ENCODE measurements at regions not wholly inside any gene's neighbourhood (a gene's known extent, or its start where the extent isn't known, plus 50 kb on each side); places are given as distances from the start of the nearest gene placed in this dataset.

DNA sequence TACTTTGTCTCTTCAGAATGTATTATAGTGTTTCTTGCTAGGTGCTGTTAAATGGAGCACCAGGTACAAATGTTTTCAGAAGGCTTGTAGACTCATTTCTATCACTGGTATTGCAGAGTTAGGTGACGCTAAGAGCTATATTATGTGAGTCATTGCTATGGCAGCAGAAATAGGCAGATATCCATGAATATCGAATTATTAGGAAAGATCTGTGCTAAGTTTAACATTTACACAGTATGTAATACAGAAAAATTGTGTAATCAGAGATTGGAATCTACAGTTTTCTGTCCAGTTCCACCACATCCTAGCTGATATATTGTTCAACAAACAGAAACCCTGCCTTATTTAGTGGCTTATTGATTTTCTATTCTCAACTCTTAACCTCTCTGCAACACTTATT is 1025.5 kb downstream of the STIM2 start:
- no peaks in the 10 kb centered on the region for H3K9me3 ChIP-seq (ENCODE audit: control insufficient read depth, insufficient read depth, low read depth, low read length)
- no peak overlapping the region for H3K4me3 ChIP-seq (replicated peaks in 1 of 4; ENCODE audit: control extremely low read depth in 1 of 4, insufficient read depth in 1 of 4, low read depth in 3 of 4, low read length in 4 of 4)
- no peaks in the 10 kb centered on the region for H4K20me1 ChIP-seq (ENCODE audit: control insufficient read depth, extremely low read depth, insufficient read depth, low read length)
- no peaks in the 10 kb centered on the region for H3K36me3 ChIP-seq (ENCODE audit: control insufficient read depth, insufficient read depth, low read length)
- no peaks in the 10 kb centered on the region for H3K79me2 ChIP-seq (ENCODE audit: control insufficient read depth, insufficient read depth, low read length)
- H3K4me2 ChIP-seq (ENCODE audit: extremely low read depth, insufficient read depth, low read length), result no peak overlapping the region
- H2AFZ ChIP-seq (ENCODE audit: low read length), result no peak overlapping the region
- no peaks in the 10 kb centered on the region for H3K27me3 ChIP-seq (ENCODE audit: control insufficient read depth, insufficient read depth, low read length)
- no peaks in the 10 kb centered on the region for H3K4me1 ChIP-seq (ENCODE audit: control insufficient read depth, extremely low read depth, insufficient read depth, low read length)
- no peak for TF ChIP-seq EZH2 (IDR thresholded peaks at IDR 0.05; ENCODE audit: low read length, missing control alignments)
- TF ChIP-seq, protein P1, sequence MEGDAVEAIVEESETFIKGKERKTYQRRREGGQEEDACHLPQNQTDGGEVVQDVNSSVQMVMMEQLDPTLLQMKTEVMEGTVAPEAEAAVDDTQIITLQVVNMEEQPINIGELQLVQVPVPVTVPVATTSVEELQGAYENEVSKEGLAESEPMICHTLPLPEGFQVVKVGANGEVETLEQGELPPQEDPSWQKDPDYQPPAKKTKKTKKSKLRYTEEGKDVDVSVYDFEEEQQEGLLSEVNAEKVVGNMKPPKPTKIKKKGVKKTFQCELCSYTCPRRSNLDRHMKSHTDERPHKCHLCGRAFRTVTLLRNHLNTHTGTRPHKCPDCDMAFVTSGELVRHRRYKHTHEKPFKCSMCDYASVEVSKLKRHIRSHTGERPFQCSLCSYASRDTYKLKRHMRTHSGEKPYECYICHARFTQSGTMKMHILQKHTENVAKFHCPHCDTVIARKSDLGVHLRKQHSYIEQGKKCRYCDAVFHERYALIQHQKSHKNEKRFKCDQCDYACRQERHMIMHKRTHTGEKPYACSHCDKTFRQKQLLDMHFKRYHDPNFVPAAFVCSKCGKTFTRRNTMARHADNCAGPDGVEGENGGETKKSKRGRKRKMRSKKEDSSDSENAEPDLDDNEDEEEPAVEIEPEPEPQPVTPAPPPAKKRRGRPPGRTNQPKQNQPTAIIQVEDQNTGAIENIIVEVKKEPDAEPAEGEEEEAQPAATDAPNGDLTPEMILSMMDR (conservative IDR thresholded peaks at IDR 0.05 in 1 of 2, IDR thresholded peaks at IDR 0.05 in 1 of 2; ENCODE audit: low read depth in 1 of 2, low read length in 2 of 2), result no peak
- peak in 1 of 2 donors; percentile 8 for DNase-seq (ENCODE audit: low read depth in 2 of 2)
- H3K27ac ChIP-seq (ENCODE audit: insufficient read depth, low read length), result no peak overlapping the region
- H3K9ac ChIP-seq (ENCODE audit: insufficient read depth, low read length), result no peak overlapping the region

GRCh38 chr4:27887646-27888045 is 1027.0 kb downstream of the STIM2 start:
- Histone ChIP-seq H3K27ac (ENCODE audit: insufficient read depth, low read length) (no peak overlapping the region), H3K4me3 (replicated peaks in 1 of 4; ENCODE audit: control extremely low read depth in 1 of 4, insufficient read depth in 1 of 4, low read depth in 3 of 4, low read length in 4 of 4) (no peak overlapping the region), H3K4me2 (ENCODE audit: extremely low read depth, insufficient read depth, low read length) (no peak overlapping the region), H3K9me3 (ENCODE audit: control insufficient read depth, insufficient read depth, low read depth, low read length) (no peaks in the 10 kb centered on the region), H3K79me2 (ENCODE audit: control insufficient read depth, insufficient read depth, low read length) (no peaks in the 10 kb centered on the region), H3K4me1 (ENCODE audit: control insufficient read depth, extremely low read depth, insufficient read depth, low read length) (no peaks in the 10 kb centered on the region), H3K9ac (ENCODE audit: insufficient read depth, low read length) (no peak overlapping the region), H3K36me3 (ENCODE audit: control insufficient read depth, insufficient read depth, low read length) (no peaks in the 10 kb centered on the region), H2AFZ (ENCODE audit: low read length) (no peak overlapping the region), H4K20me1 (ENCODE audit: control insufficient read depth, extremely low read depth, insufficient read depth, low read length) (no peaks in the 10 kb centered on the region), H3K27me3 (ENCODE audit: control insufficient read depth, insufficient read depth, low read length) (no peaks in the 10 kb centered on the region)
- DNase-seq (ENCODE audit: low read depth in 2 of 2), result no peak
- TF ChIP-seq EZH2 (IDR thresholded peaks at IDR 0.05; ENCODE audit: low read length, missing control alignments), result no peak
- TF ChIP-seq, protein P1 (conservative IDR thresholded peaks at IDR 0.05 in 1 of 2, IDR thresholded peaks at IDR 0.05 in 1 of 2; ENCODE audit: low read depth in 1 of 2, low read length in 2 of 2), result no peak

DNA sequence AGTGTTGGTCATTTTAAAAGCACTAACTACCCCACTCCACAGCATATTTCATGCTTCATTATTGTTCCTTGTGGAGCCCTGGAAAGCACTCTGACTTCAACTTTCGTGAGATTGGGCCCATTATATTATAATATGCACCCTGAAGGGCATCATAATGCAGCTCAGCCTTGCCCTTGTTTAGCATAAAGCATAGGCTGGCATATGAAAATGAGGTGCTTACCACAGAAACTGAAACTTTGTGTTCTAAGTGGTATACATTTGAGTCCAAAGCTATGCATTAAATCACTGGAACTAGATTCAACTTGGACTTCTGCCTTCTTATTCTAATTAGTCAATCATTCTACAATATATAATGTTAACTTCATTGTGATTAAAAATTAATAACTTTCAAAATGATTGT is 1027.9 kb downstream of the STIM2 start:
- Histone ChIP-seq H3K79me2 (ENCODE audit: control insufficient read depth, insufficient read depth, low read length) (no peaks in the 10 kb centered on the region), H3K36me3 (ENCODE audit: control insufficient read depth, insufficient read depth, low read length) (no peaks in the 10 kb centered on the region), H3K4me3 (replicated peaks in 1 of 4; ENCODE audit: control extremely low read depth in 1 of 4, insufficient read depth in 1 of 4, low read depth in 3 of 4, low read length in 4 of 4) (no peak overlapping the region), H3K27me3 (ENCODE audit: control insufficient read depth, insufficient read depth, low read length) (no peaks in the 10 kb centered on the region), H3K9ac (ENCODE audit: insufficient read depth, low read length) (no peak overlapping the region), H3K4me2 (ENCODE audit: extremely low read depth, insufficient read depth, low read length) (no peak overlapping the region), H4K20me1 (ENCODE audit: control insufficient read depth, extremely low read depth, insufficient read depth, low read length) (no peaks in the 10 kb centered on the region), H3K9me3 (ENCODE audit: control insufficient read depth, insufficient read depth, low read depth, low read length) (no peaks in the 10 kb centered on the region), H3K4me1 (ENCODE audit: control insufficient read depth, extremely low read depth, insufficient read depth, low read length) (no peaks in the 10 kb centered on the region), H3K27ac (ENCODE audit: insufficient read depth, low read length) (no peak overlapping the region), H2AFZ (ENCODE audit: low read length) (no peak overlapping the region)
- TF ChIP-seq, protein P1 (conservative IDR thresholded peaks at IDR 0.05 in 1 of 2, IDR thresholded peaks at IDR 0.05 in 1 of 2; ENCODE audit: low read depth in 1 of 2, low read length in 2 of 2), result no peak
- TF ChIP-seq EZH2 (IDR thresholded peaks at IDR 0.05; ENCODE audit: low read length, missing control alignments), result no peak
- no peak for DNase-seq (ENCODE audit: low read depth in 2 of 2)

Measured in fibroblast of lung (primary cell).